ENCODE measurements at regions not wholly inside any gene's neighbourhood (a gene's known extent, or its start where the extent isn't known, plus 50 kb on each side); places are given as distances from the start of the nearest gene placed in this dataset.

DNA sequence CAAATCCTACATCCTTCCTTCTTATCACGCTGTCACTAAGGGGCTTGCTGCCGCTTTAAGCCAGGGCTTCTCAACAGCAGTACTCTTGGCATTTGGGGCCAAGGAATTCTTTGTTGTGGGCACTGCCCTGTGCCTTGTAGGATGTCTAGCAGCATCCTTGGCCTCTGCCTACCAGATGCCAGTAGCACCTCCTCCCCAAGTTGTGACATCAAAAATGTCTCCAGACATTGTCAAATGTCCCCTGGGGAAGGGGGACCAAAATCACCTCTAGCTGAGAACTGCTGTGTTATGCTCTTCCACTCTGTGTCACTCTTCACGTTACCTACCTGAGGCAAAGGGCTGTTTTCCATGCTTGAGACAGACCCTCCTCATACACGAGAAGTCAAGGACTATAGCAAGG is 400.3 kb upstream of the POU3F1 start:
- TF ChIP-seq EZH2phosphoT487 (conservative IDR thresholded peaks at IDR 0.05; ENCODE audit: low read length), result no peak
- TF ChIP-seq, protein P1, sequence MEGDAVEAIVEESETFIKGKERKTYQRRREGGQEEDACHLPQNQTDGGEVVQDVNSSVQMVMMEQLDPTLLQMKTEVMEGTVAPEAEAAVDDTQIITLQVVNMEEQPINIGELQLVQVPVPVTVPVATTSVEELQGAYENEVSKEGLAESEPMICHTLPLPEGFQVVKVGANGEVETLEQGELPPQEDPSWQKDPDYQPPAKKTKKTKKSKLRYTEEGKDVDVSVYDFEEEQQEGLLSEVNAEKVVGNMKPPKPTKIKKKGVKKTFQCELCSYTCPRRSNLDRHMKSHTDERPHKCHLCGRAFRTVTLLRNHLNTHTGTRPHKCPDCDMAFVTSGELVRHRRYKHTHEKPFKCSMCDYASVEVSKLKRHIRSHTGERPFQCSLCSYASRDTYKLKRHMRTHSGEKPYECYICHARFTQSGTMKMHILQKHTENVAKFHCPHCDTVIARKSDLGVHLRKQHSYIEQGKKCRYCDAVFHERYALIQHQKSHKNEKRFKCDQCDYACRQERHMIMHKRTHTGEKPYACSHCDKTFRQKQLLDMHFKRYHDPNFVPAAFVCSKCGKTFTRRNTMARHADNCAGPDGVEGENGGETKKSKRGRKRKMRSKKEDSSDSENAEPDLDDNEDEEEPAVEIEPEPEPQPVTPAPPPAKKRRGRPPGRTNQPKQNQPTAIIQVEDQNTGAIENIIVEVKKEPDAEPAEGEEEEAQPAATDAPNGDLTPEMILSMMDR (IDR thresholded peaks at IDR 0.05; ENCODE audit: insufficient read depth, low read length, poor library complexity, severe bottlenecking), result no peak
- H3K9me2 ChIP-seq (replicated peaks; ENCODE audit: insufficient read depth, low read length), result no peaks in the 10 kb centered on the region
- H3K9me3 ChIP-seq (ENCODE audit: insufficient read depth, low read length), result no peaks in the 10 kb centered on the region
- H3K4me3 ChIP-seq (ENCODE audit: insufficient read depth, low read length, poor library complexity, severe bottlenecking), result no peak overlapping the region
- no peaks in the 10 kb centered on the region for H3K36me3 ChIP-seq (ENCODE audit: low read length)
- no peaks in the 10 kb centered on the region for H4K20me1 ChIP-seq (ENCODE audit: low read depth, low read length)
- H3K9ac ChIP-seq (ENCODE audit: low read length), result no peak overlapping the region
- H3F3A ChIP-seq (ENCODE audit: insufficient read depth), result no peaks in the 10 kb centered on the region
- H3K27me3 ChIP-seq (ENCODE audit: low read length), result no peaks in the 10 kb centered on the region
- H3K27ac ChIP-seq (ENCODE audit: low read depth, low read length), result no peak overlapping the region
- no peaks in the 10 kb centered on the region for H3K79me2 ChIP-seq (ENCODE audit: insufficient read depth, low read length)
- no peak overlapping the region for H3K4me2 ChIP-seq (ENCODE audit: low read depth, low read length, poor library complexity, severe bottlenecking)
- no peak overlapping the region for H2AFZ ChIP-seq (ENCODE audit: low read depth, low read length, severe bottlenecking)

DNA sequence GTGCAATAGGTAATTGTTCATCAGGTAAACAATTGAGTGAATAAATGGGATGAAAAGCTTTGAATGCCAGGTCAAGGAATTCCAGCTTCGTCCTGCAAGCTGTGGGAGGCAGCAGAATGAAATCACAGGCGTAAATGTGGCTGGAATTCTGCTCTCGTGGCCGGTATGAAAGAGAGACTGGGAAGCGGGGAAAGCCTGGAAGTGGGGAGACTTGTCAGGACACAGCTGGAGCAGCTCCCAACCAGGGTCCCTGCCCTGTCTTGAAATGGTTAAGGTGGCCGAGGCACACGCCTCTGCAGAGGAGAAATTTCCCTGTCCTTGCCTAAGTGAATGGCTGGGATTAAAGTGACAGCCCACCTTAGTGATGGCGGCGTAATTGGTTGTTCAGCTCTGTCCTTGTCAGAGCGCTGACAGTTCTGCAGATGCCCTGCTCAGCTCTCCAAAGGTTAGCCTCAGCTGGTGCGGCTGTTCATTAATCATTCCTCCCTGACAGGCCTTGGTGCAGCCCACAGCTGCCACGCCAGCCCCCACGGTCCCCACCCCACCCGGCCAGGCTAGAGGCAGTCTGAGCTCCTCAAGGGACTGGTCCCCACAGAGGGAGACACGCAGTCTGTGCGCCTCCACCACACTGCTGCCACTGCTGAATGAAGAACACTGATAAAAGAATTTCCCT is 398.3 kb upstream of the POU3F1 start:
- Histone ChIP-seq H2AFZ (ENCODE audit: low read depth, low read length, severe bottlenecking) (no peak overlapping the region), H3K27ac (ENCODE audit: low read depth, low read length) (no peak overlapping the region), H3F3A (ENCODE audit: insufficient read depth) (no peaks in the 10 kb centered on the region), H3K27me3 (ENCODE audit: low read length) (no peaks in the 10 kb centered on the region), H4K20me1 (ENCODE audit: low read depth, low read length) (no peaks in the 10 kb centered on the region), H3K9ac (ENCODE audit: low read length) (no peak overlapping the region), H3K4me3 (ENCODE audit: insufficient read depth, low read length, poor library complexity, severe bottlenecking) (no peak overlapping the region), H3K79me2 (ENCODE audit: insufficient read depth, low read length) (no peaks in the 10 kb centered on the region), H3K4me2 (ENCODE audit: low read depth, low read length, poor library complexity, severe bottlenecking) (no peak overlapping the region), H3K9me3 (ENCODE audit: insufficient read depth, low read length) (no peaks in the 10 kb centered on the region), H3K36me3 (ENCODE audit: low read length) (no peaks in the 10 kb centered on the region), H3K9me2 (replicated peaks; ENCODE audit: insufficient read depth, low read length) (no peaks in the 10 kb centered on the region; the same call in 1 of the 2 replicates)
- TF ChIP-seq EZH2phosphoT487 (conservative IDR thresholded peaks at IDR 0.05; ENCODE audit: low read length), result no peak
- TF ChIP-seq, protein P1 (IDR thresholded peaks at IDR 0.05; ENCODE audit: insufficient read depth, low read length, poor library complexity, severe bottlenecking), result no peak

DNA sequence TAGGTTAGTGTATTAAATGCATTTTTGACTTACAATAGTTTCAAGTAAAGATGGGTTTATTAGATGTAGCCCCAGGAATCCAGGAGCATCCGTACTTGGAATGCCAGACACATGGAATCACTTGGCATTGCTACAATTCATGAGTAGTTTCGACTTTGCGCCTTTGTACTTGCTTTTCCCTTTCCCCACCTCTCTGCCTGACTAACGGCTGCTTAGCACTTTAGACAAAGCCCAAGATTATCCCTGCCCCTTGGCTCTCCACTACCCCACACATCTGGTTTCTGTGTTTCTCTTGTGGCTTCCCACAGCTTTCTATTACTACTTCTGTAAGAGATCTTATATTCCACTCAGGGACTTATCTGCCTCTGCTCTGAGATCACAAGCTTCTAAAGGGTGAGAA is 397.7 kb upstream of the POU3F1 start:
- H3K9me3 ChIP-seq (ENCODE audit: insufficient read depth, low read length), result no peaks in the 10 kb centered on the region
- H3K9ac ChIP-seq (ENCODE audit: low read length), result no peak overlapping the region
- H3K9me2 ChIP-seq (replicated peaks; ENCODE audit: insufficient read depth, low read length), result no peaks in the 10 kb centered on the region; the same call in 1 of the 2 replicates
- H3K4me2 ChIP-seq (ENCODE audit: low read depth, low read length, poor library complexity, severe bottlenecking), result no peak overlapping the region
- no peaks in the 10 kb centered on the region for H3K27me3 ChIP-seq (ENCODE audit: low read length)
- H2AFZ ChIP-seq (ENCODE audit: low read depth, low read length, severe bottlenecking), result no peak overlapping the region
- TF ChIP-seq, protein P1 (IDR thresholded peaks at IDR 0.05; ENCODE audit: insufficient read depth, low read length, poor library complexity, severe bottlenecking), result no peak
- TF ChIP-seq EZH2phosphoT487 (conservative IDR thresholded peaks at IDR 0.05; ENCODE audit: low read length), result no peak
- no peaks in the 10 kb centered on the region for H3F3A ChIP-seq (ENCODE audit: insufficient read depth)
- no peaks in the 10 kb centered on the region for H4K20me1 ChIP-seq (ENCODE audit: low read depth, low read length)
- no peaks in the 10 kb centered on the region for H3K36me3 ChIP-seq (ENCODE audit: low read length)
- no peaks in the 10 kb centered on the region for H3K79me2 ChIP-seq (ENCODE audit: insufficient read depth, low read length)
- H3K27ac ChIP-seq (ENCODE audit: low read depth, low read length), result no peak overlapping the region
- H3K4me3 ChIP-seq (ENCODE audit: insufficient read depth, low read length, poor library complexity, severe bottlenecking), result no peak overlapping the region
